Neural progenitor cell (in vitro differentiated cells): ENCODE measurements at regions not wholly inside any gene's neighbourhood (a gene's known extent, or its start where the extent isn't known, plus 50 kb on each side); places are given as distances from the start of the nearest gene placed in this dataset.

Experiments
- DNase-seq: peaks from one replicate; pipeline ENCODE4 v3.0.0-alpha.2; 2016; ENCODE audit warnings: low spot score
- H2AFZ ChIP-seq: fragments of 200-600 bp; sonication (generic); replicated peaks from 2 replicates; pipeline ENCODE4 v1.6.1; 2016; ENCODE audit warnings: antibody characterized with exemption
- H3F3A ChIP-seq: fragments of 200-600 bp; sonication (generic); 2 replicates; pipeline ENCODE4 v1.6.1; 2016; ENCODE audit warnings: antibody characterized with exemption, low read depth
- H3K27ac ChIP-seq: fragments of 200-600 bp; sonication (generic); 2 replicates; pipeline ENCODE4 v1.5.1; 2016; ENCODE audit warnings: mild to moderate bottlenecking
- H3K27me3 ChIP-seq: fragments of 200-600 bp; sonication (generic); 2 replicates; pipeline ENCODE4 v1.6.1; 2016; ENCODE audit warnings: mild to moderate bottlenecking, moderate library complexity
- H3K36me3 ChIP-seq: fragments of 200-600 bp; sonication (generic); 2 replicates; pipeline ENCODE4 v1.5.1; 2016
- H3K4me1 ChIP-seq: fragments of 200-600 bp; sonication (generic); 2 replicates; pipeline ENCODE4 v1.6.1; 2016; ENCODE audit warnings: mixed run types
- H3K4me2 ChIP-seq: fragments of 200-600 bp; sonication (generic); 2 replicates; pipeline ENCODE4 v1.6.1; 2016
- H3K4me3 ChIP-seq: fragments of 200-600 bp; sonication (generic); 2 replicates; pipeline ENCODE4 v1.5.1; 2016
- H3K79me2 ChIP-seq: fragments of 200-600 bp; sonication (generic); 2 replicates; pipeline ENCODE4 v1.6.1; 2016; ENCODE audit warnings: low read depth
- H3K9ac ChIP-seq: fragments of 200-600 bp; sonication (generic); 2 replicates; pipeline ENCODE4 v1.6.1; 2016
- H3K9me3 ChIP-seq: fragments of 200-600 bp; sonication (generic); 2 replicates; pipeline ENCODE4 v1.5.1; 2016; ENCODE audit warnings: low read depth
- H4K20me1 ChIP-seq: fragments of 200-600 bp; sonication (generic); 2 replicates; pipeline ENCODE4 v1.6.1; 2016; ENCODE audit warnings: low read depth
- H3K27ac Mint-ChIP-seq: 3 replicates; pipeline ENCODE4 v1.8.0; 2021; ENCODE audit warnings: mixed read lengths
- H3K27me3 Mint-ChIP-seq: 2 replicates; pipeline ENCODE4 v1.8.0; 2022; ENCODE audit warnings: low read depth, mild to moderate bottlenecking, inconsistent platforms, moderate library complexity, mixed read lengths; ENCODE audit not compliant: insufficient read depth
- H3K36me3 Mint-ChIP-seq: 3 replicates; pipeline ENCODE4 v1.8.0; 2021; ENCODE audit warnings: mixed read lengths
- H3K4me1 Mint-ChIP-seq: 3 replicates; pipeline ENCODE4 v1.8.0; 2021; ENCODE audit warnings: mixed read lengths
- H3K4me3 Mint-ChIP-seq: 3 replicates; pipeline ENCODE4 v1.8.0; 2021; ENCODE audit warnings: mild to moderate bottlenecking, moderate library complexity, mixed read lengths
- H3K9me3 Mint-ChIP-seq: 3 replicates; pipeline ENCODE4 v1.8.0; 2020; ENCODE audit warnings: mixed read lengths
- EZH2 ChIP-seq: fragments of 200-600 bp; sonication (generic); IDR thresholded peaks from 2 replicates; pipeline ENCODE4 v1.6.1; 2017; ENCODE audit warnings: antibody characterized with exemption, mild to moderate bottlenecking, moderate library complexity
- EZH2phosphoT487 ChIP-seq: fragments of 200-600 bp; sonication (generic); IDR thresholded peaks from 2 replicates; pipeline ENCODE4 v1.6.1; 2017; ENCODE audit warnings: antibody characterized with exemption
- TF ChIP-seq, protein P1 (sequence below): fragments of 200-600 bp; sonication (generic); IDR thresholded peaks from 2 replicates; pipeline ENCODE4 v1.5.1; 2017; ENCODE audit warnings: antibody characterized with exemption, mild to moderate bottlenecking

GRCh38 chr2:145394181-145394580, 874.3 kb upstream of the ZEB2 start:
- H3K27ac ChIP-seq, result no peak overlapping the region
- Mint-ChIP-seq H3K4me3 (no peak overlapping the region), H3K9me3 (no peaks in the 10 kb centered on the region), H3K27me3 (no peaks in the 10 kb centered on the region), H3K4me1 (no peaks in the 10 kb centered on the region), H3K36me3 (no peaks in the 10 kb centered on the region), H3K27ac (no peak overlapping the region)
- H3K36me3 ChIP-seq, result no peaks in the 10 kb centered on the region
- H3K9me3 ChIP-seq, result no peaks in the 10 kb centered on the region
- no peak for DNase-seq
- TF ChIP-seq EZH2phosphoT487 (no peak), EZH2 (no peak)
- no peaks in the 10 kb centered on the region for H3K4me1 ChIP-seq
- no peak overlapping the region for H3K4me3 ChIP-seq
- no peak overlapping the region for H3K4me2 ChIP-seq
- no peaks in the 10 kb centered on the region for H3K79me2 ChIP-seq
- H3K27me3 ChIP-seq, result no peaks in the 10 kb centered on the region
- no peaks in the 10 kb centered on the region for H4K20me1 ChIP-seq
- H3F3A ChIP-seq, result no peaks in the 10 kb centered on the region
- no peak overlapping the region for H3K9ac ChIP-seq
- H2AFZ ChIP-seq, result no peak overlapping the region

- H2AFZ ChIP-seq, result no peak overlapping the region
- H3K4me1 Mint-ChIP-seq, result no peaks in the 10 kb centered on the region
- no peaks in the 10 kb centered on the region for H3K36me3 ChIP-seq
- H3K4me2 ChIP-seq, result no peak overlapping the region
- H3K4me3 ChIP-seq, result no peak overlapping the region
- no peak for DNase-seq
- no peaks in the 10 kb centered on the region for H3K79me2 ChIP-seq
- TF ChIP-seq, protein P1, sequence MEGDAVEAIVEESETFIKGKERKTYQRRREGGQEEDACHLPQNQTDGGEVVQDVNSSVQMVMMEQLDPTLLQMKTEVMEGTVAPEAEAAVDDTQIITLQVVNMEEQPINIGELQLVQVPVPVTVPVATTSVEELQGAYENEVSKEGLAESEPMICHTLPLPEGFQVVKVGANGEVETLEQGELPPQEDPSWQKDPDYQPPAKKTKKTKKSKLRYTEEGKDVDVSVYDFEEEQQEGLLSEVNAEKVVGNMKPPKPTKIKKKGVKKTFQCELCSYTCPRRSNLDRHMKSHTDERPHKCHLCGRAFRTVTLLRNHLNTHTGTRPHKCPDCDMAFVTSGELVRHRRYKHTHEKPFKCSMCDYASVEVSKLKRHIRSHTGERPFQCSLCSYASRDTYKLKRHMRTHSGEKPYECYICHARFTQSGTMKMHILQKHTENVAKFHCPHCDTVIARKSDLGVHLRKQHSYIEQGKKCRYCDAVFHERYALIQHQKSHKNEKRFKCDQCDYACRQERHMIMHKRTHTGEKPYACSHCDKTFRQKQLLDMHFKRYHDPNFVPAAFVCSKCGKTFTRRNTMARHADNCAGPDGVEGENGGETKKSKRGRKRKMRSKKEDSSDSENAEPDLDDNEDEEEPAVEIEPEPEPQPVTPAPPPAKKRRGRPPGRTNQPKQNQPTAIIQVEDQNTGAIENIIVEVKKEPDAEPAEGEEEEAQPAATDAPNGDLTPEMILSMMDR, result no peak
- TF ChIP-seq EZH2 (no peak), EZH2phosphoT487 (no peak)
- no peaks in the 10 kb centered on the region for H3K36me3 Mint-ChIP-seq
- H3F3A ChIP-seq, result no peaks in the 10 kb centered on the region
- no peaks in the 10 kb centered on the region for H3K9me3 Mint-ChIP-seq
- no peak overlapping the region for H3K4me3 Mint-ChIP-seq
- H3K9ac ChIP-seq, result no peak overlapping the region
- H3K27me3 Mint-ChIP-seq, result no peaks in the 10 kb centered on the region
- H3K4me1 ChIP-seq, result no peaks in the 10 kb centered on the region
- no peak overlapping the region for H3K27ac ChIP-seq
- no peaks in the 10 kb centered on the region for H3K27me3 ChIP-seq
- no peaks in the 10 kb centered on the region for H4K20me1 ChIP-seq
- no peaks in the 10 kb centered on the region for H3K9me3 ChIP-seq
- H3K27ac Mint-ChIP-seq, result no peak overlapping the region
Observed at GRCh38 chr2:145386973-145387372, 867.1 kb upstream of the ZEB2 start.

DNA sequence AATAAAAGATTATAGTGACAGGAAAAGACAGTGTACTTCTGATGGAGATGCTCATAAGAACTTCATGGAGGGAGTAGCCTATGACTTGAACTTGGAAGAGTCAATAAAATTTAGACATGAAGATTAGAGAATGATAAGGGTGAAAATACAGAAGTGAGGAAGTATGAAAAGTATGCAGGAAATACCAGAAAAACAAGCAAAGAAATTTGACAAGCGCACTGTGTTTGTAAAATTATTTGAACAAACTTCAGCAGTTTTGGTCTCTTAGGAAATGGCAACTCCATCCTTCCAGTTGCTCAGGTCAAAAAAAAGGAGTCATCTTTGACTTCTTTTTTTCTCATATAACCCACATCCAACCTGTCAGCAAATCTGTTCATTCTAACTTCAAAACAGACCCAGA, 864.0 kb upstream of the ZEB2 start:
- Histone ChIP-seq H3K27me3 (no peaks in the 10 kb centered on the region), H3K36me3 (no peaks in the 10 kb centered on the region), H4K20me1 (no peaks in the 10 kb centered on the region), H3F3A (no peaks in the 10 kb centered on the region), H3K4me1 (no peaks in the 10 kb centered on the region), H3K4me3 (no peak overlapping the region), H3K27ac (no peak overlapping the region), H3K9ac (no peak overlapping the region), H3K4me2 (no peak overlapping the region), H3K79me2 (no peaks in the 10 kb centered on the region), H3K9me3 (no peaks in the 10 kb centered on the region), H2AFZ (no peak overlapping the region)
- no peak for TF ChIP-seq EZH2phosphoT487
- no peak for TF ChIP-seq EZH2
- TF ChIP-seq, protein P1, result no peak
- Mint-ChIP-seq H3K4me3 (no peak overlapping the region), H3K27me3 (no peaks in the 10 kb centered on the region), H3K4me1 (no peaks in the 10 kb centered on the region), H3K36me3 (no peaks in the 10 kb centered on the region), H3K27ac (no peak overlapping the region), H3K9me3 (no peaks in the 10 kb centered on the region)
- DNase-seq, result no peak

DNA sequence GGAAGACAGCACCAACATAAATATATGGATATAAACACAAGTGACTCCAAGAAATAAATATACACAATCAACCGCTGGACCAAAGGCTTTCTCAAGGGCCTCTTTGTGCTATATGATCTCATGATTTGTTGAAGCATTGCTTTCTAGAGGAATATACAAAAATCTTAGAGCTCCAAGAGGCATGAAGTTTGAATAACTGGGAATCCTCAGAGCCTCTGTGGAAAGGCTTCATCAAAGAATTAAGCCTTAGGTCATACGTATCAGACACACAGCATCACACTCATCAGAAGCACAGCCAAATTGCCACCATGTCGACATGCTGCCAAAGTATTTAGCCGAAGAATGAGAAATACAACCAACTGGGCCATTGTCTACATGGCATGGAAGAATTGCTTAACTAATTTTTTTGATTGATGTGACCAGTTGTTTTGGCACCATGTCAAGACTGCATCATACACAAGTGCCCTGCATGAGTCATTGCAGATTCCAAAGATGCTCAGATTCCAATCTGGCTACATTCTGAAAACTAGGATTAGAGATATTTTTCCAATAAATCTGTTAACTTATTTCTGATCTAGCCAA, 860.6 kb upstream of the ZEB2 start:
- Mint-ChIP-seq H3K4me1 (no peaks in the 10 kb centered on the region), H3K36me3 (no peaks in the 10 kb centered on the region), H3K27ac (no peak overlapping the region), H3K27me3 (no peaks in the 10 kb centered on the region), H3K9me3 (no peaks in the 10 kb centered on the region), H3K4me3 (no peak overlapping the region)
- H3K4me1 ChIP-seq, result no peaks in the 10 kb centered on the region
- H3K27me3 ChIP-seq, result no peaks in the 10 kb centered on the region
- peak overlapping the region; percentile 39 for H2AFZ ChIP-seq
- no peaks in the 10 kb centered on the region for H3K79me2 ChIP-seq
- no peak overlapping the region for H3K27ac ChIP-seq
- no peaks in the 10 kb centered on the region for H3K36me3 ChIP-seq
- no peak for DNase-seq
- no peaks in the 10 kb centered on the region for H3K9me3 ChIP-seq
- no peak overlapping the region for H3K9ac ChIP-seq
- no peak overlapping the region for H3K4me3 ChIP-seq
- TF ChIP-seq EZH2phosphoT487 (no peak), EZH2 (no peak)
- TF ChIP-seq, protein P1, result no peak
- no peaks in the 10 kb centered on the region for H4K20me1 ChIP-seq
- H3F3A ChIP-seq, result no peaks in the 10 kb centered on the region
- no peak overlapping the region for H3K4me2 ChIP-seq
